Loucy (cell line): ENCODE measurements at regions not wholly inside any gene's neighbourhood (a gene's known extent, or its start where the extent isn't known, plus 50 kb on each side); places are given as distances from the start of the nearest gene placed in this dataset.
A peak's percentile ranks its signal among the peaks of the same experiment; 100 is the strongest.

ENCODE experiments used
- H2AFZ ChIP-seq: fragments of 200-600 bp; sonication (generic); 2 replicates; pipeline ENCODE4 v1.6.0; 2016; ENCODE audit warnings: antibody characterized with exemption, mild to moderate bottlenecking, low read length, moderate library complexity
- H3F3A ChIP-seq: fragments of 200-600 bp; 2 replicates; pipeline ENCODE4 v1.6.0; 2016; ENCODE audit warnings: antibody characterized with exemption, low read depth, mild to moderate bottlenecking
- H3K27me3 ChIP-seq: fragments of 200-600 bp; sonication (generic); 2 replicates; pipeline ENCODE4 v1.6.1; 2014; ENCODE audit warnings: low read length, mild to moderate bottlenecking; ENCODE audit not compliant: insufficient read depth, poor library complexity, severe bottlenecking
- H3K36me3 ChIP-seq: fragments of 200-600 bp; sonication (generic); 2 replicates; pipeline ENCODE4 v1.6.1; 2016; ENCODE audit warnings: low read length; ENCODE audit not compliant: insufficient read depth
- H3K4me1 ChIP-seq: fragments of 200-600 bp; sonication (generic); 2 replicates; pipeline ENCODE4 v1.5.1; 2014; ENCODE audit warnings: low read length, mild to moderate bottlenecking; ENCODE audit not compliant: insufficient read depth, poor library complexity, severe bottlenecking
- H3K4me2 ChIP-seq: fragments of 200-600 bp; sonication (generic); 2 replicates; pipeline ENCODE4 v1.6.0; 2014; ENCODE audit warnings: antibody characterized with exemption, low read length, low read depth, mild to moderate bottlenecking; ENCODE audit not compliant: poor library complexity, severe bottlenecking
- H3K4me3 ChIP-seq: fragments of 200-600 bp; sonication (generic); 2 replicates; pipeline ENCODE4 v1.5.1; 2014; ENCODE audit warnings: low read length, mild to moderate bottlenecking, mixed read lengths; ENCODE audit not compliant: poor library complexity, severe bottlenecking
- H3K79me2 ChIP-seq: fragments of 200-600 bp; sonication (generic); 2 replicates; pipeline ENCODE4 v1.6.1; 2014; ENCODE audit warnings: low read length; ENCODE audit not compliant: insufficient read depth
- H3K9ac ChIP-seq: fragments of 200-600 bp; sonication (generic); 2 replicates; pipeline ENCODE4 v1.6.0; 2014; ENCODE audit warnings: mild to moderate bottlenecking, low read depth, low read length, moderate library complexity; ENCODE audit not compliant: poor library complexity, severe bottlenecking
- H3K9me2 ChIP-seq: fragments of 200-600 bp; sonication (generic); replicated peaks from 2 replicates; pipeline ENCODE4 v1.6.1; 2016; ENCODE audit warnings: low read depth, low read length, mixed read lengths
- H3K9me3 ChIP-seq: fragments of 200-600 bp; sonication (generic); 2 replicates; pipeline ENCODE4 v1.6.1; 2014; ENCODE audit warnings: mild to moderate bottlenecking, antibody characterized with exemption, low read length, low read depth; ENCODE audit not compliant: insufficient read depth
- H4K20me1 ChIP-seq: fragments of 200-600 bp; sonication (generic); 2 replicates; pipeline ENCODE4 v1.6.0; 2014; ENCODE audit warnings: antibody characterized with exemption, low read length, mild to moderate bottlenecking; ENCODE audit not compliant: insufficient read depth, poor library complexity, severe bottlenecking
- CTCF ChIP-seq: fragments of 200-600 bp; sonication (generic); conservative IDR thresholded peaks from 2 replicates; pipeline ENCODE4 v1.5.1; 2014; ENCODE audit warnings: mild to moderate bottlenecking, antibody characterized with exemption, low read length
- EZH2phosphoT487 ChIP-seq: fragments of 200-600 bp; IDR thresholded peaks from 2 replicates; pipeline ENCODE4 v1.6.1; 2018; ENCODE audit warnings: antibody characterized with exemption, mild to moderate bottlenecking, moderate library complexity, borderline replicate concordance

DNA sequence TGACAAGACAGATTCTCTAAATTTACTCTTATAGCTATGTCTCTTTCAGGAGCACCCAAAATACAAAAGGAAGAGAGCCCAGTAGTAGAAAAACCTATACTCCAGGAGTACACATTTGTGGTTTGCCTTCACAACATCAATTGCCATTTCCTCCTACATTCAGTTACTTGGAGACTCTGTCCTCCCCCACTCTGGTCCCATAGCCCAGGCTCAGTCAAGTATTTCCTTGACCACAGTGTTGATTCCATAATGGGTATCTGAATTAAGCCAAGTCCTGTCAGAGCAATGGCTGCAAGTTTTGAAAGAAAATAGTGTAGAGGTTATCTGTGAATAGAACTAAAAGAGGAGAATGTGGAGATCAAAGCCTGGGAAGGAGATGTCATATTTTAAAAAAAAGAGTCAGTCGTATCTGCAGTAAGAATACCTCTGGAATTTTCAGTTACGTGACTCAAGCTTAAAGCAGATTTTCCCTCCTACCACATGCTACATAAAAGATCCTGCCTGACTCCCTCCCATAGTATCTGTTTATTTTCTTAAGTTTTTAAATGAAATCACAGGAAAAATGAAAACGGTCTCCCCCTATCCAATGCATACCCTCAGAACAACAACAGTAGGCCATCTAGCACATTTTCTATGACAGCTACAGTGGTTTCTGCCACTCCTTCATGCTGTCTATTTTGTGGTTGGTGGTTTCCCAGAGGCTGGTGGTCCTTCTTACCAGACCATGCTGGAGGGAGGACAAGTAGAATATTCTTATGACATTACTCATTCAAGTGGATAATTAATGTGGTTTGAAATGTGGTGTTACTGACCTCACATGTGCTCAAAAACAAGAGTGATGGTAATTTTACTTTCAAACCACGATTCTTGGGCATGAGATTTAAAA is 249.7 kb upstream of the TMEM161B start:
- no peaks in the 10 kb centered on the region for H3K9me2 ChIP-seq
- no peaks in the 10 kb centered on the region for H3K36me3 ChIP-seq
- H2AFZ ChIP-seq = no peak overlapping the region
- H3K4me2 ChIP-seq = peak overlapping the region; percentile 30
- no peaks in the 10 kb centered on the region for H3K79me2 ChIP-seq
- peaks cover 10% of the 10 kb centered on the region for H3K4me1 ChIP-seq
- H3K4me3 ChIP-seq = no peak overlapping the region
- H4K20me1 ChIP-seq = no peaks in the 10 kb centered on the region
- peaks cover 34% of the 10 kb centered on the region for H3K27me3 ChIP-seq
- 0 out of 2 replicates have a peak, but pooled peaks cover 3% of the 10 kb centered on the region for H3K9me3 ChIP-seq
- H3F3A ChIP-seq = no peaks in the 10 kb centered on the region
- no peak overlapping the region for H3K9ac ChIP-seq
- TF ChIP-seq EZH2phosphoT487 = peak; percentile 39; the same call in 1 of the 2 replicates
- no peak for TF ChIP-seq CTCF

GRCh38 chr5:88515881-88516819 is 247.5 kb upstream of the TMEM161B start:
- Histone ChIP-seq H3F3A (no peaks in the 10 kb centered on the region), H3K9me3 (0 out of 2 replicates have a peak, but pooled peaks cover 3% of the 10 kb centered on the region), H3K9me2 (no peaks in the 10 kb centered on the region), H3K4me1 (peaks cover 10% of the 10 kb centered on the region), H3K4me3 (no peak overlapping the region), H3K79me2 (no peaks in the 10 kb centered on the region), H4K20me1 (no peaks in the 10 kb centered on the region), H3K36me3 (no peaks in the 10 kb centered on the region), H3K4me2 (no peak overlapping the region), H2AFZ (no peak overlapping the region), H3K9ac (no peak overlapping the region), H3K27me3 (peaks cover 29% of the 10 kb centered on the region)
- no peak for TF ChIP-seq CTCF
- TF ChIP-seq EZH2phosphoT487 = no peak

DNA sequence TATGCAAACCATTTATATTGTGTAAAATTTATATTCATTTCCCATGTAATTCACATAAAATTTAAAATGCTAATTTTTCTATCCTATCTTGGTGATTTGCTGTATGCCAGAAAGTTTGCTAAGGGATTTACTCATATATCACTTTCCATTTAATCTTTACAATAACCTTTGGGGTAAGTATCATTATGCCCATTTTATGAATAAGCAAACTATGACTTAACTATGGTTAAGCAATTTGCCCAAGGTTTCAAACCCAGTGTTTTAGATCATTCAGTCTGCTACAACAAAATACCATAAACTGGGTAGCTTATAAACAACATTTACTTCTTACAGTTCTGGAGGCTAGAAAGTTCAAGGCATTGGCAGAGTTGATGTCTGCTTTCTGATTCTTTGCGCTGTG is 246.4 kb upstream of the TMEM161B start:
- H3K9me2 ChIP-seq = no peaks in the 10 kb centered on the region
- peaks cover 10% of the 10 kb centered on the region for H3K4me1 ChIP-seq
- no peaks in the 10 kb centered on the region for H3F3A ChIP-seq
- no peaks in the 10 kb centered on the region for H3K79me2 ChIP-seq
- H4K20me1 ChIP-seq = no peaks in the 10 kb centered on the region
- no peak overlapping the region for H3K4me3 ChIP-seq
- no peak overlapping the region for H3K4me2 ChIP-seq
- peaks cover 18% of the 10 kb centered on the region for H3K27me3 ChIP-seq
- no peak overlapping the region for H3K9ac ChIP-seq
- TF ChIP-seq EZH2phosphoT487 = no peak
- no peak for TF ChIP-seq CTCF
- H2AFZ ChIP-seq = no peak overlapping the region
- 0 out of 2 replicates have a peak, but pooled peaks cover 3% of the 10 kb centered on the region for H3K9me3 ChIP-seq
- no peaks in the 10 kb centered on the region for H3K36me3 ChIP-seq
